Neural cell (in vitro differentiated cells): ENCODE measurements at regions not wholly inside any gene's neighbourhood (a gene's known extent, or its start where the extent isn't known, plus 50 kb on each side); places are given as distances from the start of the nearest gene placed in this dataset.

ENCODE experiments used
- H2AFZ ChIP-seq: fragments of 200-600, 300-800 bp; sonication (generic), shearing (Covaris generic); 2 replicates; pipeline ENCODE4 v1.6.0; 2014; ENCODE audit warnings: low read depth, mild to moderate bottlenecking, antibody characterized with exemption, low read length, moderate library complexity
- H3F3A ChIP-seq: fragments of 200-600 bp; shearing (Covaris generic); 2 replicates; pipeline ENCODE4 v1.6.1; 2016; ENCODE audit warnings: mild to moderate bottlenecking, moderate library complexity, mixed read lengths, antibody characterized with exemption, low read length; ENCODE audit not compliant: insufficient read depth, poor library complexity, severe bottlenecking
- H3K27ac ChIP-seq: fragments of 200-600, 300-800 bp; sonication (generic), shearing (Covaris generic); 2 replicates; pipeline ENCODE4 v1.5.1; 2014; ENCODE audit warnings: mild to moderate bottlenecking, low read length, moderate library complexity
- H3K27me3 ChIP-seq: fragments of 300-800, 200-600 bp; sonication (generic), shearing (Covaris generic); 2 replicates; pipeline ENCODE4 v1.6.0; 2014; ENCODE audit warnings: mild to moderate bottlenecking, low read depth, low read length, moderate library complexity; ENCODE audit not compliant: insufficient read depth
- H3K36me3 ChIP-seq: fragments of 300-800, 200-600 bp; sonication (generic), shearing (Covaris generic); 2 replicates; pipeline ENCODE4 v1.5.1; 2014; ENCODE audit warnings: mild to moderate bottlenecking, antibody characterized with exemption, low read length, moderate library complexity; ENCODE audit not compliant: insufficient read depth
- H3K4me2 ChIP-seq: fragments of 300-800, 200-600 bp; sonication (generic), shearing (Covaris generic); 2 replicates; pipeline ENCODE4 v1.6.0; 2014; ENCODE audit warnings: mild to moderate bottlenecking, low read length
- H3K4me3 ChIP-seq: fragments of 300-800, 200-600 bp; sonication (generic), shearing (Covaris generic); 2 replicates; pipeline ENCODE4 v1.5.1; 2014; ENCODE audit warnings: mild to moderate bottlenecking, low read length, moderate library complexity
- H3K79me2 ChIP-seq: fragments of 200-600 bp; shearing (Covaris generic); replicated peaks from 2 replicates; pipeline ENCODE4 v1.6.0; 2014; ENCODE audit warnings: mild to moderate bottlenecking, low read length, moderate library complexity; ENCODE audit not compliant: insufficient read depth
- H3K9ac ChIP-seq: fragments of 300-800, 200-600 bp; sonication (generic), shearing (Covaris generic); 2 replicates; pipeline ENCODE4 v1.6.1; 2016; ENCODE audit warnings: mild to moderate bottlenecking, low read length, mixed read lengths
- H3K9me2 ChIP-seq: fragments of 200-600 bp; shearing (Covaris generic); 2 replicates; pipeline ENCODE4 v1.6.1; 2016; ENCODE audit warnings: mild to moderate bottlenecking, low read length, mixed read lengths; ENCODE audit not compliant: insufficient read depth
- H3K9me3 ChIP-seq: fragments of 200-600, 300-800 bp; sonication (generic), shearing (Covaris generic); 2 replicates; pipeline ENCODE4 v1.6.1; 2016; ENCODE audit warnings: mild to moderate bottlenecking, mixed run types, low read length, moderate library complexity, mixed read lengths
- H4K20me1 ChIP-seq: fragments of 200-600 bp; shearing (Covaris generic); 2 replicates; pipeline ENCODE4 v1.6.1; 2016; ENCODE audit warnings: mild to moderate bottlenecking, mixed run types; ENCODE audit not compliant: insufficient read depth
- EP300 ChIP-seq: fragments of 450-650 bp; conservative IDR thresholded peaks from 2 replicates; pipeline ENCODE4 v1.6.1; 2014; ENCODE audit warnings: antibody characterized with exemption, mild to moderate bottlenecking, moderate library complexity; ENCODE audit not compliant: poor library complexity, severe bottlenecking
- EZH2 ChIP-seq: fragments of 200-600, 300-800 bp; shearing (Covaris generic), sonication (generic); IDR thresholded peaks from 2 replicates; pipeline ENCODE4 v1.6.1; 2014; ENCODE audit warnings: antibody characterized with exemption, low read length, borderline replicate concordance, mild to moderate bottlenecking; ENCODE audit not compliant: insufficient read depth, poor library complexity, severe bottlenecking
- MXI1 ChIP-seq: fragments of 450-650 bp; conservative IDR thresholded peaks from 2 replicates; pipeline ENCODE4 v1.6.1; 2014; ENCODE audit warnings: antibody characterized with exemption, mild to moderate bottlenecking; ENCODE audit not compliant: poor library complexity, severe bottlenecking
- POLR2AphosphoS5 ChIP-seq: IDR thresholded peaks from 2 replicates; pipeline ENCODE4 v1.6.1; 2012
- RAD21 ChIP-seq: fragments of 450-650 bp; conservative IDR thresholded peaks from 2 replicates; pipeline ENCODE4 v1.6.1; 2014; ENCODE audit warnings: antibody characterized with exemption, mild to moderate bottlenecking, moderate library complexity
- SMC3 ChIP-seq: fragments of 450-650 bp; conservative IDR thresholded peaks from 2 replicates; pipeline ENCODE4 v1.6.1; 2014; ENCODE audit warnings: antibody characterized with exemption, mild to moderate bottlenecking, moderate library complexity; ENCODE audit not compliant: poor library complexity
- TAF1 ChIP-seq: IDR thresholded peaks from 2 replicates; pipeline ENCODE4 v1.6.1; 2012; ENCODE audit warnings: low read depth
- TF ChIP-seq, protein P1 (sequence below): IDR thresholded peaks from 2 replicates; pipeline ENCODE4 v1.6.1; 2012; ENCODE audit warnings: borderline replicate concordance
- TF ChIP-seq, protein P2 (sequence below): fragments of 450-650 bp; IDR thresholded peaks from 2 replicates; pipeline ENCODE4 v1.5.1; 2014; ENCODE audit warnings: antibody characterized with exemption, mild to moderate bottlenecking, moderate library complexity; ENCODE audit not compliant: poor library complexity, severe bottlenecking

DNA sequence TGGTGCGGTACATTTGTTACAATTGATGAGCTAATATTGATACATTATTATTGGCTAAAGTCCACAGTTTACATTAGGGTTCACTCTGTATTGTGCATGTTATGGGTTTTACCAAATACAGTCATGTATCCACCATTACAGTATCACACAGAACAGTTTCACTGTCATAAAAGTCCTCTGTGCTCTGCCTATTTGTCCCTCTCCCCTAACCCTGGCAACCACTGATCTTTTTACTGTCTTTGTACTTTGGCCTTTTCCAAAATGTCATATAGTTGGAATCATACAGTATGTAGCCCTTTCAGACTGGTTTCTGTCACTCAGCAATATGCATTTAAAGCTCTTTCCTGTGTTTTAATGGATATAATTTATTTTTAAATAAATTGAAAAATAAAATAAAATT lies 83.1 kb upstream of the SLC4A7 start:
- Histone ChIP-seq H3K4me3 (no peak overlapping the region), H3K9me2 (no peaks in the 10 kb centered on the region), H3K4me2 (no peak overlapping the region), H3K79me2 (no peaks in the 10 kb centered on the region), H4K20me1 (no peaks in the 10 kb centered on the region), H3F3A (no peaks in the 10 kb centered on the region), H3K27ac (no peak overlapping the region), H3K9ac (no peak overlapping the region), H3K9me3 (no peaks in the 10 kb centered on the region), H3K27me3 (no peaks in the 10 kb centered on the region), H2AFZ (no peak overlapping the region), H3K36me3 (no peaks in the 10 kb centered on the region)
- TF ChIP-seq POLR2AphosphoS5, result no peak
- no peak for TF ChIP-seq TAF1
- no peak for TF ChIP-seq EZH2
- TF ChIP-seq, protein P1, sequence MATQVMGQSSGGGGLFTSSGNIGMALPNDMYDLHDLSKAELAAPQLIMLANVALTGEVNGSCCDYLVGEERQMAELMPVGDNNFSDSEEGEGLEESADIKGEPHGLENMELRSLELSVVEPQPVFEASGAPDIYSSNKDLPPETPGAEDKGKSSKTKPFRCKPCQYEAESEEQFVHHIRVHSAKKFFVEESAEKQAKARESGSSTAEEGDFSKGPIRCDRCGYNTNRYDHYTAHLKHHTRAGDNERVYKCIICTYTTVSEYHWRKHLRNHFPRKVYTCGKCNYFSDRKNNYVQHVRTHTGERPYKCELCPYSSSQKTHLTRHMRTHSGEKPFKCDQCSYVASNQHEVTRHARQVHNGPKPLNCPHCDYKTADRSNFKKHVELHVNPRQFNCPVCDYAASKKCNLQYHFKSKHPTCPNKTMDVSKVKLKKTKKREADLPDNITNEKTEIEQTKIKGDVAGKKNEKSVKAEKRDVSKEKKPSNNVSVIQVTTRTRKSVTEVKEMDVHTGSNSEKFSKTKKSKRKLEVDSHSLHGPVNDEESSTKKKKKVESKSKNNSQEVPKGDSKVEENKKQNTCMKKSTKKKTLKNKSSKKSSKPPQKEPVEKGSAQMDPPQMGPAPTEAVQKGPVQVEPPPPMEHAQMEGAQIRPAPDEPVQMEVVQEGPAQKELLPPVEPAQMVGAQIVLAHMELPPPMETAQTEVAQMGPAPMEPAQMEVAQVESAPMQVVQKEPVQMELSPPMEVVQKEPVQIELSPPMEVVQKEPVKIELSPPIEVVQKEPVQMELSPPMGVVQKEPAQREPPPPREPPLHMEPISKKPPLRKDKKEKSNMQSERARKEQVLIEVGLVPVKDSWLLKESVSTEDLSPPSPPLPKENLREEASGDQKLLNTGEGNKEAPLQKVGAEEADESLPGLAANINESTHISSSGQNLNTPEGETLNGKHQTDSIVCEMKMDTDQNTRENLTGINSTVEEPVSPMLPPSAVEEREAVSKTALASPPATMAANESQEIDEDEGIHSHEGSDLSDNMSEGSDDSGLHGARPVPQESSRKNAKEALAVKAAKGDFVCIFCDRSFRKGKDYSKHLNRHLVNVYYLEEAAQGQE, result no peak
- no peak for TF ChIP-seq MXI1
- TF ChIP-seq RAD21, result no peak
- no peak for TF ChIP-seq EP300
- TF ChIP-seq, protein P2, sequence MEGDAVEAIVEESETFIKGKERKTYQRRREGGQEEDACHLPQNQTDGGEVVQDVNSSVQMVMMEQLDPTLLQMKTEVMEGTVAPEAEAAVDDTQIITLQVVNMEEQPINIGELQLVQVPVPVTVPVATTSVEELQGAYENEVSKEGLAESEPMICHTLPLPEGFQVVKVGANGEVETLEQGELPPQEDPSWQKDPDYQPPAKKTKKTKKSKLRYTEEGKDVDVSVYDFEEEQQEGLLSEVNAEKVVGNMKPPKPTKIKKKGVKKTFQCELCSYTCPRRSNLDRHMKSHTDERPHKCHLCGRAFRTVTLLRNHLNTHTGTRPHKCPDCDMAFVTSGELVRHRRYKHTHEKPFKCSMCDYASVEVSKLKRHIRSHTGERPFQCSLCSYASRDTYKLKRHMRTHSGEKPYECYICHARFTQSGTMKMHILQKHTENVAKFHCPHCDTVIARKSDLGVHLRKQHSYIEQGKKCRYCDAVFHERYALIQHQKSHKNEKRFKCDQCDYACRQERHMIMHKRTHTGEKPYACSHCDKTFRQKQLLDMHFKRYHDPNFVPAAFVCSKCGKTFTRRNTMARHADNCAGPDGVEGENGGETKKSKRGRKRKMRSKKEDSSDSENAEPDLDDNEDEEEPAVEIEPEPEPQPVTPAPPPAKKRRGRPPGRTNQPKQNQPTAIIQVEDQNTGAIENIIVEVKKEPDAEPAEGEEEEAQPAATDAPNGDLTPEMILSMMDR, result no peak
- no peak for TF ChIP-seq SMC3

DNA sequence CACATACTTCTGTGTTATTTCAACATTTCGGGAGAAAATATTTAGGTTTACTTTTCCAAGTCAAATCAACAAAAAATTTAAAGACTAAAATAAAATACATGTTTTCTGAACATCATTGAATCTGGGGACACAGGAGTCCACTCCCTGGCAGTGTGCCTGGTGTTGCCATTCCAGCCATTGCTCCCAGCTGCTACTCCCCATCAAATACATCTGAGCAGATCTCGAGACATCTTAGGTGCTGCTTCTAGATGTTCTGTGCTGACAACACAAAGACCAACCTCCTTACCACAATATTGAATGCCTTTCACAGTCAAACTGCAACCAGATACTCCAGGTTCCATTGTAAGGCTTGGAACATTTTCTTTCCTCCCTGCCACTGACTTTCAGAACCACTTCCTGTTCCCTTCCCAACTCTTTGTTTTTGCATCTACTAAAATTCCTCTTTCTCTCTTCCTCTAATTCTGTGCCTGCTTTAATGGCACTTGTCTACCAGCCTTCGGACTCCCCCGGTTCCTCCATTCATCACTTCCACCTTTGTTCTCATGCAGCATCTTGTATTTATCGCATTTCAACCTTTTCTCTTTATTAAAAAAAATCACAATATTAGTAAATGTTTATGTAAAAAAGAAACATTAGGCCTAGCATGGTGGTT lies 81.1 kb upstream of the SLC4A7 start:
- Histone ChIP-seq H4K20me1 (no peaks in the 10 kb centered on the region), H3K27me3 (no peaks in the 10 kb centered on the region), H3K9me2 (no peaks in the 10 kb centered on the region), H3K4me2 (no peak overlapping the region), H2AFZ (no peak overlapping the region), H3K27ac (no peak overlapping the region), H3K36me3 (no peaks in the 10 kb centered on the region), H3K79me2 (no peaks in the 10 kb centered on the region), H3K9me3 (no peaks in the 10 kb centered on the region), H3K4me3 (no peak overlapping the region), H3F3A (no peaks in the 10 kb centered on the region), H3K9ac (no peak overlapping the region)
- no peak for TF ChIP-seq RAD21
- TF ChIP-seq EP300, result no peak
- TF ChIP-seq TAF1, result no peak
- no peak for TF ChIP-seq MXI1
- TF ChIP-seq, protein P1, result no peak
- TF ChIP-seq, protein P2, result no peak
